Dedifferentiated amniotic fluid mesenchymal stem cell (primary cell): ENCODE measurements at regions not wholly inside any gene's neighbourhood (a gene's known extent, or its start where the extent isn't known, plus 50 kb on each side); places are given as distances from the start of the nearest gene placed in this dataset.

Source experiments
- DNase-seq: peaks from one replicate; pipeline ENCODE4 v3.0.0-alpha.2; 2016; ENCODE audit errors: extremely low spot score

DNA sequence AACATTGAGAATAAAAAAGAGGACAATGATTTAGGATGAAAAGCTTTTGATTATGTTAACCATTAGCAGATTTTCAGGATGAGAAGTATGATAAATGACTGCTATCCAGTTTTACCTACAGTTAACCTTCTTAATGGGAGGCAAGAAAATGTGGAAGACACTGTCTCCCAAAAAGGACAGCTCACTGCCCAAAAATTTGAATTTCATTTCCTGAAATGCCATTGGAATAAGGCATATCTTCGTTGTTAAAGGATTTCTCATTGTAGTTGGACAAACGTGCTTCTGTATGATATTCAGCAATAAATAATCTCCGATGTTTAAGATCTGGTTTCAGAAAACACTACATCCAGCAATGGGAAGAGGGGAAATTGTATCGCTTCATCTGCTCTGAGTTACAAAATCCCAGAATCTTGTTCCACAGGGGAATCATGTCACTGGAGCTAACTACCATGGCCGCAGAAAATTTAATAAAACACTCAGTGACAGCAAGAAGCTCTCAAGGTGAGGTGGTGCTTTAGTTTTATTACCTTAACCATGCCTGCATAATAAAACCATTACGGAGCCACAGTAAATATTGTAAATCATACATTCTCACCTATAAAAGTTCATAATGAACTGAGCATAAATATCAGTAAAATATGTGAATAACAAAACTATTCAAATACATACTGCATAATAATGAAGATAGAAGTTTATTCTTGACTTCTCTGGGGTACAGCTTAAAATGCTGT is 552.3 kb downstream of the PCDH7 start:
- no peak for DNase-seq

DNA sequence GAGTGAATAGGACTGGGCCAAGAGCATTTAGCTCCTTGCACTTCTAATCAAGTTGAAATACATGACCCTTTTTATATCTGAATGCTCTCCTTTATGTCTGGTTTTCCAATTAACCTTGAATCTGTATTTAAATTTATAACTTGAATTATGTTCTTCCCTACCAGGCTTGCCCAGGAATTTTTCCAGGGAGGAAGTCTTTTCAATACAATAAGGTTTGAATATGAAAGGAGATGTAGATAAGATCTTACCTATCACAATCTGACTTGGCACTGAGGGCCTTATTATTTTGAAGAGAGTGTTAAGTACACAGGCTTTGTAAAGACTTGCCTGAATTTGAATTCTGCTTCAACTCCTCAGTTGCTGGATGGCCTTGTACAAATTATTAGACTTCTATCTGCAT is 555.7 kb downstream of the PCDH7 start:
- DNase-seq: no peak

DNA sequence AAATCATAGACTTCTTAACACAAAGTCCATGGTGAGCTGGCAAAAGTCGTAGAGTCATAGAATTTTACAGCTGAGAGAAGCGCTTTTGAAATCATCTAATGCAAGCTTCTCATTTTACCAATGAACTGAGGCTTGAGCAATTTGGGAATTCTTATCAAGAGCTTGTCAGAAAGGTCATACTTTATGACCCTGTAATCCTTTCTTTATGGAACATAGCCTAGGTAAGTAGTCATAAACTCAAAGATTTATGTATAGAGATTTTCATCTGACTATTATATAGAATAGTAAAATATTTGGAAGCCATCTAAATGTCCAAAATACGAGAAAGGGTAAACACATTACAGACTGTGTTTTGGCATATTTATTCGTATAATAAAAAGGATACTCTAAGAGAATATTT is 563.5 kb downstream of the PCDH7 start:
- no peak for DNase-seq

DNA sequence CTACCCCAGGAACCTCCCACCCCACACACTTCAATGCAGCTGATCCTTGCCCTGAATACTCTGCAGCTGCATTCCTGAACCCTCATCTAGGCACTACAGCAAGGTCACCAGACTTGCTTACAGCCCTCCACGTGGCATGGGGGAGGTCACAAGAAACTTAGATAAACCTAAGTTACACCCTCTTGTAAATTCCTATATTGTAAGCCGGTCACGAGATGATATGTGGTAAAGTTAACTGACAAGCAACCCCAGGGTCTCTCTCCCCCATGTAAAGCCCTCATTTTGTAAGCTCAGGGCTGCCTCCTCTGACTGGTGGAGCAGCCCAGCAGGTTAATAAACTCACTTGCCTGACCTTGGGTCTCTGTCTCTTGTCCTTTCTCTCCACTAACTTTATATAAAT is 570.7 kb downstream of the PCDH7 start:
- DNase-seq: no peak

DNA sequence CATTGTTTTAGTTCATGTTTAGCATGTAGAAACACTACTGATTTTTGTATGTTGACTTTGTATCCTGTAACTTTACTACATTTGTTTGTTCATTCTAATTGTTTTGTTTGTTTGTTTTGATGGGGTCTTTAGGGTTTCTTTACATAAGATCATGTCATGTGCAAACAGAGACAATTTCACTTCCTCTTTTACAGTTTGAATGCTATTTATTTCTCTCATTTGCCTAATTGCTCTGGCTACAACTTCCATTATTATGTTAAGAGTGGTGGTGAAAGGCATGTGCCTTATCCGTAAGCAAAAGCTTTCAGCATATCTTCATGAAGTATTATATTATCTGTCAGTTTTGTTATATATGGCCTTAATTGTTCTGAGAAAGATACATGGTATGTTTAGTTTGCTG is 571.1 kb downstream of the PCDH7 start:
- DNase-seq: no peak

DNA sequence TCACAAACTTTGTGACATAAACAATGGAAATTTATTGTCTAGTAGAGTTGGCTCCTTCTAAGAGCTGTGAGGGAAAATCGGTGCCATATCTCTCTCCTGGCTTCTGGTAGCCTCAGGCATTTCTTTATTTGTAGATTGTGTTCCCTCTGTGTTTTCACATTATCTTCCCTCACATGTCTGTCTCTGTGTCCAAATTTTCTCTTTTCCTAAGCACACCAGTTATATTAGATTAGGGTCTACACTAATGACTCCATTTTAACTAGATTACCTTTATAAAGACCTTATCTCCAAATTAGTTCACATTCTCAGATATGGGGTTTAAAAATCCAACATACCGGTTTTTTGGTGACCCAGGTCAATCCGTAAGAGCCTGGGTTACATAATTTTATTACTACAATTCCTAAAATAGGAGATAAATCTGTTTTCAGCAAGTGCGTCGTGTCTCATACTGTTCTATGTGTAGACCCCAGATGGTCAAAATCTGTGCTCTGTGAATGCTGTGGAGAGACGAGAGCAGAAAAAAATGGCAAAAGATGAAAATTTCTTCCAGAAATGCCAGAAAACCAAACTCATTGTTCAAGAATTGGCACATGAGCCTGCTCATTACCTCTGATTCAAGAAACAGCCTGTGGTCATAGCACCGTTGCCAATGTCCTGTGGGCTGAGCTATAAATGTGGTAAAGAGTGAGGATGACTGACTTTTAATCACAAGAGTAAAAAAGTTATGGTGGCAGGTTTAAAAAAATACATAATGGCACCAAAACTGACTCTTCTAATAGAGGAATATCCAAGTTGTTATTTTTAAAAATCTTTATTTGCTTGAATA is 574.7 kb downstream of the PCDH7 start:
- DNase-seq: no peak

DNA sequence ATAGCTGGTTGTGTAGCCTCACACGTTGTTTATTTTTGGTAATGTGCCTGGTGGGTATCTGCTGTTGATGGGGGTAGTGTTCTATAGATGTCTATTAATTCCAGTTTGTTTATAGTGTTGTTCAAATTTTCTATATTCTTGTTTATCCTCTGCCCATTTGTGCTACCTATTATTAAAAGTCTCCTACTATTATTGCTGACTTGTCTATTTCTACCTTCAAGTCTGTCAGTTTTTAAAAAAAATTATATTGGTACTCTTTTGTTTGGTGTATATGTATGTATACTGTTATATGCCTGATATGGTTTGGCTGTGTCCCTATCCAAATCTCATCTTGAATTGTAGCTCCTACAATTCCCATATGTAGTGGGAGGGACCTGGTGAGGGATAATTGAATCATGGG is 578.6 kb downstream of the PCDH7 start:
- DNase-seq: no peak

DNA sequence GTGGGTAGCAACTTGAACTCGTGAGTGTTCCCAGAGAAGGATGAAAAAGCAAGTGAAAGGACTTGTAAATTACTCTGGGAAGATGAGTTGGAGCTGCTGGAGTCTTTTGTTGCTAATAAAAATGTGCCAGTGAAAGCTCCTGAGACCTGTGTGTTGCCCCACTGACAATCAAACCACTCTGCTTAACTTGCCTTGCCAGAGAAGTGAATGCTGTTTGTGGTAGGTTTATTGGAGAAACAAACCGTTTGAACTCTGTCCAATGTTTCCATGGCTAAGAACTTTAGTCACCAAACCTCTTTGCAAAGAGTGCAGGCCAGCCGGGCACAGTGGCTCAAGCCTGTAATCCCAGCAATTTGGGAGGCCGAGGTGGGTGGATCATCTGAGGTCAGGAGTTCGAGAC is 586.9 kb downstream of the PCDH7 start:
- no peak for DNase-seq

DNA sequence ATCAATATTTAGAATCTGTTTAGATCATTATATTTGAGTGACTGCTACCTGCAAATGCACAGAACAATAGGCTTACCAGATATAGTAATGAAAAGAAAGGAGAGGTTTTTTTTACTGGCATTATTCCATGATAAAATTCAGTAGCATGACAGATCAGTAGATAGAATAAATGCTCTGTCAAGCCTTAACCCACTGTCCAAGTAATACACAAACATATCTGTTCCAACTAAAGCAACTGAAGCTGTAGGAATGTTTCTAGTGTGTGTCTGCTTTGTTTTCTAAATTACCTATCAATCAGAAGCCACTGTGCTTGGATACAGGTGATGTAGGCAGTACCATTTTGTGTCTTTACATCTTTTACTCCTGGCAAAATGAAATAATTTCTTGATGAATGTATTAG is 604.6 kb downstream of the PCDH7 start:
- no peak for DNase-seq

DNA sequence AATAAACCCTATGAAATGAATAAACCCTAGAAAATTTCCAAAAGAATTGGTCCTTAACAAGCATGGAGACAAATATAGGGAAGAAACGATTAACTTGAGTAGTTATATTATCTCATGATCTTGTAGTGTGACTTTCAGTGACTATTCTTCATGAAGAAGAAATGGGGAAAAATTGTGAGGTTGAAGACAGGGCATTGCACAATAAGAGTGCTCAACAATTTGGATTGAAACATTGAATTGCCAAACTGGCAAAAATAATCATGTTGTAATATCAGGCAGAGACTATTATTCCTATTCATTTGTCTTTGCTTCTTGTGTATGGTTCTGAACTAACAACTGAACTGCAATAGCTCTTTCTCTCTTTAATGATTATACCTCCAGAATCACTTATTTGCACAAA is 605.1 kb downstream of the PCDH7 start:
- no peak for DNase-seq

DNA sequence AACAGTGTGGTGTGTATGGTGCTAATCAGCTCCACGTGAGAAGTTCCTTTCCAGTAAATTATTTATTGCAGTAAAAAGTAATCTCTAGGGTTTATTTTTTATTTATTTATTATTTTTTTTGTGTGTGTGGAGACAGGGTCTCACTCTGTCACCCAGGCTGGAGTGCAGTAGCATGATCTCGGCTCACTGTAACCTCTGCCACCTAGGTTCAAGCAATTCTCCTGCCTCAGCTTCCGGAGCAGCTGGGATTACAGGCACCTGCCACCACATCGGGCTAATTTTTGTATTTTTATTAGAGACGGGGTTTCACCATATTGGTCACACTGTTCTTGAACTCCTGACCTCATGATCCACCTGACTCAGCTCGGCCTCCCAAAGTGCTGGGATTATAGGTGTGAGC is 606.9 kb downstream of the PCDH7 start:
- no peak for DNase-seq

DNA sequence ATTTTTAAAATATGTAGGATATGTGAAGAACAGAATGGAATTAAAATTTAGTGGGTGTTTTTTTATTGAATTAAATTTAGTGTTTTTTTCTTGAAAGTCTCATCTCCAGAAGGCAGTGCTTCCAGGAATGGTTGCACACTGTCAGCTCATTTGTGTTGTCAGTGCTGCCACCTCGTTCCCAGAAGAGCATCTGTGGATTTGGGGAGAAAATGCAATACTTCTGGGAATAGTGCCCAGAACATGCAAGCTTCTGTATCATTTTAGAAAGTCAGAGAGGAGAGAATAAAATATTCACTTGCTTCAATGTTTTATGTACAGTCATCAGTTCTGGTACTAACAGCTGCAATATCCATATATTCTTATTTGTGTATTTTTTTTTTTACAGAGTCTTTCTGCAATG is 608.8 kb downstream of the PCDH7 start:
- DNase-seq: peak; percentile 51

DNA sequence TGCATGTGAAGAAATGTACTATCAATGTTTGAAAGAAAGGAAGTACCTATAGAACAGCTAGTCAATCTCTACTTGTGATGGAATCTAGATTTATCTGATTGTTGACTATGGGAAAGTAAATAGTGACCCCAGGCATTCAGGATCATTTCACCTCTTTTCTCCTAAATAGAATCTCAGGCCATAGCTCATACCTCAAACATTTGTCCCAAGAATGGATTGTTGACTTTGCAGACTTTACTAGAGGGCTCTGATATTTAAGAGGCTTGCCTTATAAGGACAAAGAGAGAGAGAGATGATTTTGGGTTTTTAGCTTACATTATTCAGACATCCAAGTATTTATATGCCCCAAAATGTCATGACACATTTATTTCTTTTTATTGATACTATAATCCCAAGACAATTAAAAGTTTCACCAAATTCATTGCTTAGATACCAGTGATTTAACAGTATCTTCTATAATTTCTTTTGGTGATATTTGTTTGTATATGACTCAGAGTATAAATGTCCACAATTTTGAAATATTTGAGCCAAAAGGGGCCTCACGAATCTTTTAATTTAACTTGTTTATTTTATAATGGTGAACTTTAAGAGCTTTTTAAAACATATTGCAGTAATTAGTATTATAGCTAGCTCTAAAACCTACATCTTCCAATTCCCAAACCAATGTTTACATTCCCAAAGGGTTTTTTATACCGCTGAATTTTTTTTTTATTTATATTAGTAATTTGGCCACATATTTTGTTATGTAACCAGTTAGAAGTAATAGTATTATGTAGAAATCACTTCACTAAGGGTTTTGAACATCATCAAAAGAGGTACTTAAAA is 614.1 kb downstream of the PCDH7 start:
- peak; percentile 39 for DNase-seq

DNA sequence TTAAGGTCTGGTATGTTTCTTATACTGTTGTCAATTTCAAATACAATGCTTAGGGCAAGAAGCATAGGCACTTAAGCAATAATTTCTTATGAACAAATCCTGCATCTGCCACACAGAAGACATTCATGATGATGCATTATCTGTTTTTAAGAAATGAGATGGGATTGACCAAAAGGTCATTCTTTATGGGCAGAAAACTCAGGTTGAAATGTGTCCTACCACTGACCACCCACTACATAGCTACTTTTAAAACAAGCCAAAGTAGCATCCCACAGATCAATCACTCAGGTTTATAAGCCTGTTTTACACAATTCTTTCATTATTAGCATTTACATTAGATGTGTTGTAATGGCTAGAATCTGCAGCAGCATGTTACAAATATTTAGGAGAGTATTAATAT is 617.8 kb downstream of the PCDH7 start:
- DNase-seq: no peak

DNA sequence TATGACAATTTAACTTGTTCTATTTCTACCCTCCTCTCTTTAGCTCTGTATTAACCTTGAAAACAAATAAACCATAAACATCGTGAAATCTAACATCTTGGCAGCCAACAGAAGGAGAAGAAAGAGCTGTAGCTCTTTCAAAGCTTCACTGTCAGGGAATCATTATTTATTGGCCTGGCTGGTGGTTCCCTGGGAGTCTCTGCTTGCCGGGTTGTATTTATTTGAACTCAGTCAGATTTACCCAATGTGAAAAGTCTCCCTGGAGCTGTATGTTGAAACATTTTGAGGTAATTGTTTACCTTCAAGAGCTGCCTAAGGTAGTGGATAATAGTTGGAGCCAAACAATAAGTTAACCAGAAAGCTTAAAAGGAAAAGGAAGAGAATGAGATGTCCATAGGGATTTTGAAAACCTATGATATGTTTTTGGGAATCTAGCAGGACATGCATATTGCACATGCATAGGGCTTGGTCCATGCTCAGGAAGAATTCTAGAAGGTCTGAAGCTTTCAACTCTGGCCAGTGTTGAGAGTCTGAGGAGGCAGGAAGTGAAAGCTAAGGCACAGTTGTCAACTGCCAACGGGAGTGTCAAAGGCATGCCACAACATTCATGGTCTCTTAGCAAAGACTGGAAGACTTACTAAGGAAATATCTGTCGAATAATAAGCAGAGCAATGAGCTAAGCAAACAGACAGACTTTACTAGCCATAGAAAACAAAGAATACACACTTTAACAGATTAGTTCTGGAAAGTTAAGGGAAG is 621.6 kb downstream of the PCDH7 start:
- no peak for DNase-seq

DNA sequence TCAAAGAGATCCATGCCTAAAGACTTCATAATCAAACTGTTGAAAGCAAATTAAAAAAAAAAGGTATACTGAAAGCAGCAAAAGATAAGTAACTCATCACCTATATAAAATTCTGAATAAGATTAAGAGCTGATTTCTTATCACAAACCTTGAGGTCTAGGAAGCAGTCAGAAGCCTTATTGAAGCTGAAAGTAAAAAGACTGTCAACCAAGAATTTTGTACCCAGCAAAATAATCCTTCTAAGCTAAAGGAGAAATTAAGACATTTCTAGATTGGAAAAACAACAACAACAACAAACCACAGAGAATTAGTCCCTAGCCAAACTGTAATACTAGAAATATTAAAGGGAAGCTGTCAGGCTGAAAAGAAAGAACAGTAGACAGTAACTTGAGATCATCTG is 622.9 kb downstream of the PCDH7 start:
- no peak for DNase-seq

DNA sequence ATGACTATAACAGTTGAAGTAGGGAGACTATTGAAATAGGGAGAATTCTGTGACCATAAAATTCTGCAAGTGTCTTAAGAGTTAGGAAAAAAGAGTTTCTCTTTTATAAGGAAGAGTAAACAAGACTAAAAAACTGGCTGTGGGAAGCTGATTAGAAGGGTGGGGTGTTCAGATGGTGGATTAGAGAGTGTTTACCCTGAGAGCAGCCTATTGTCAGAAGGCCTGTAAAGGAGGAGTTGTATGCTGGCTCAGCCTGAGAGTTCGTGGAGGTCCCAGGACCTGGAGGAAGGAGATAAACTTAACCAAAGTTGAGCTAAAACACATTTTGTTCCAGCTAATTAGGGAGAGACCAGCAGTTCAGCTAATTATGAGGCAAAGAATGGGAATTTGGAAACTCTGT is 629.7 kb downstream of the PCDH7 start:
- DNase-seq: no peak

DNA sequence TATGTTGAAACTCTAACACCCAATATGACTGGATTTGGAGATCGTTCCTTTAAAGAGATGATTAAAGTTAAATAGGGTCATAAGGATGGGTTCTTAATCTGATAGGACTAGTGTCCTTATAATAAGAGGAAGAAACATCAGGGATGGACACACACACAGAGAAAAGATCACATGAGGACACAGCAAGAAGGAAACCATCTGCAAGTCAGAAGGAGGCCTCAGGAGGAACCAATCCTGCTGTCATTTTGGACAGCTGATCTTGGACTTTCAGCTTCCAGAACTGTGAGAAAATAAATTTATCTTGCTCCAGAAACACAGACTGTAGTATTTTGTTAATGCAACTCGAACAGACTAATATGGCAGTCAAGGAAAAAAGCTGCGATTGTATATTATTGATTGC is 631.5 kb downstream of the PCDH7 start:
- DNase-seq: no peak

DNA sequence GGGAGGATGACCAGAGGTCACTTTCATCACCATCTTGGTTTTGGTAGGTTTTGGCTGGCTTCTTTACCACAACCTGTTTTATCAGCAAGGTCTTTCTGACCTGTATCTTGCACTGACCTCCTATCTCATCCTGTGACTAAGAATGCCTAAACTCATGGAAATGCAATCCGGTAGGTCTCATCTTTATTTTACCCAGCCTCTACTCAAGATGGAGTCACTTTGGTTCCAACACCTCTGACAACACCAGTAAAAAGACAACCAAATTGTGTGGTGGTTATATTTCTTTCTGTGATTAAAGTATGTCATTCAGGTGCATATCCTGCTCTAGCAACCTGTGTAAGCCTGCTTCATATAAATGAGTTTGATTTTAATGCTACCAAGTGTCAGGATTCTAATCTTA is 636.7 kb downstream of the PCDH7 start:
- DNase-seq: no peak

DNA sequence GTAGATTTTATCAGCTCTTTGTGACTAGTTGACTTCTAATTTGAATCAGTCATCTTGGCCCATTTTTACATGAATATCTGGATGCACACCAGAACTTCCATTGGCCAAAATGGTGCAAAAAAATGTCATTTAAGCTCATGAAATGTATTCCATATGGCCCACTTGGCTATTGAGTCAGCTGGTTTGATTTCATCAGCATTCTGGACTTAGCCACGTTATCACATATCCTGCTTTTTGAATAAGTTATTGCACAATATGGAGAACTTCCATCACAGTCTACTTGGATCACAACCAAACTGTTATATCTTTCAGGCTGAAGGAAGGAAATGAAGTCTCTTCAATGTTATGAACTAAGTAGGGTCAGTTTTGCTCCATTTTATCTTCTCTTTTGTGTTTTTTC is 640.6 kb downstream of the PCDH7 start:
- DNase-seq: peak; percentile 95

DNA sequence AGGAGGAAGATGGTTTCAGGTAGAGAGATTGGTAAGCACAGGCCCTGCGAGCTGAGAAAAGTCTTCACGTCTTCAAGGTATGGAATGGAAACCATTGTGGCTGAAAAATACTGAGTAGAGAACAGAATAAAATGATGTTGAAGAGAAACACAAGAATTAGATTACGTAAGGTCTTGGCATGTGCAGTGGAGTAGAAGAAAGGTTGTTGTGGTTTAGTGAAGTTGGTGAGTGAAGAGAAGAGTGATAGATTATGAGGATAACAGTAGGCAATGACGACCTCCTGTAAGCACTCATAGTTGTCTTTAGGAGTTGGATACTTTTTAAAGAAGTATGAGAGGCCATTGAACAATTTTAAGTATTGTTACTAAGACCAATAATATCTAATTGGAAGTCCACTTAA is 642.6 kb downstream of the PCDH7 start:
- no peak for DNase-seq
